ENCODE measurements at regions not wholly inside any gene's neighbourhood (a gene's known extent, or its start where the extent isn't known, plus 50 kb on each side); places are given as distances from the start of the nearest gene placed in this dataset.
"Not testable (repeated sequence)": the region's sequence is repeated elsewhere in the genome, so short reads cannot be mapped to it uniquely, and the experiment has no call there.

- in situ Hi-C loops (cut with HindIII; ENCODE audit: low sequenced_read_pairs) = no loop called here
These were observed 394.8 kb downstream of the KCNJ2 start for GRCh38 chr17:70564006-70564620.

- in situ Hi-C loops (cut with HindIII; ENCODE audit: low sequenced_read_pairs) = no loop called here
These were observed 399.8 kb downstream of the KCNJ2 start for GRCh38 chr17:70569128-70569527.

GRCh38 chr17:70577456-70577855, 408.1 kb downstream of the KCNJ2 start:
- in situ Hi-C loops (cut with HindIII; ENCODE audit: low sequenced_read_pairs) = no loop called here

- in situ Hi-C loops (cut with HindIII; ENCODE audit: low sequenced_read_pairs) = no loop called here
These were observed 412.1 kb downstream of the KCNJ2 start for GRCh38 chr17:70581459-70581858.

GRCh38 chr17:70582777-70583176, 413.4 kb downstream of the KCNJ2 start:
- in situ Hi-C loops (cut with HindIII; ENCODE audit: low sequenced_read_pairs) = no loop called here

GRCh38 chr17:70584255-70584654, 414.9 kb downstream of the KCNJ2 start:
- in situ Hi-C loops (cut with HindIII; ENCODE audit: low sequenced_read_pairs) = no loop called here

GRCh38 chr17:70588003-70588402, 418.7 kb downstream of the KCNJ2 start:
- in situ Hi-C loops (cut with HindIII; ENCODE audit: low sequenced_read_pairs) = no loop called here

- in situ Hi-C loops (cut with HindIII; ENCODE audit: low sequenced_read_pairs) = no loop called here
These were observed 428.4 kb downstream of the KCNJ2 start for GRCh38 chr17:70597774-70598173.

- in situ Hi-C loops (cut with HindIII; ENCODE audit: low sequenced_read_pairs) = no loop called here
These were observed 429.9 kb downstream of the KCNJ2 start for GRCh38 chr17:70599198-70599597.

GRCh38 chr17:70599945-70600344, 430.6 kb downstream of the KCNJ2 start:
- in situ Hi-C loops (cut with HindIII; ENCODE audit: low sequenced_read_pairs) = not testable (repeated sequence)

GRCh38 chr17:70603226-70603625, 433.9 kb downstream of the KCNJ2 start:
- in situ Hi-C loops (cut with HindIII; ENCODE audit: low sequenced_read_pairs) = no loop called here

GRCh38 chr17:70604854-70605253, 435.5 kb downstream of the KCNJ2 start:
- in situ Hi-C loops (cut with HindIII; ENCODE audit: low sequenced_read_pairs) = no loop called here

- in situ Hi-C loops (cut with HindIII; ENCODE audit: low sequenced_read_pairs) = no loop called here
These were observed 436.8 kb downstream of the KCNJ2 start for GRCh38 chr17:70606086-70606485.

- in situ Hi-C loops (cut with HindIII; ENCODE audit: low sequenced_read_pairs) = no loop called here
These were observed 438.9 kb downstream of the KCNJ2 start for GRCh38 chr17:70608193-70608592.

- in situ Hi-C loops (cut with HindIII; ENCODE audit: low sequenced_read_pairs) = no loop called here
These were observed 439.6 kb downstream of the KCNJ2 start for GRCh38 chr17:70608957-70609356.

- in situ Hi-C loops (cut with HindIII; ENCODE audit: low sequenced_read_pairs) = no loop called here
These were observed 440.2 kb downstream of the KCNJ2 start for GRCh38 chr17:70609566-70609965.

GRCh38 chr17:70610161-70610560, 440.8 kb downstream of the KCNJ2 start:
- in situ Hi-C loops (cut with HindIII; ENCODE audit: low sequenced_read_pairs) = no loop called here

- in situ Hi-C loops (cut with HindIII; ENCODE audit: low sequenced_read_pairs) = no loop called here
These were observed 444.3 kb downstream of the KCNJ2 start for GRCh38 chr17:70613681-70614080.

- in situ Hi-C loops (cut with HindIII; ENCODE audit: low sequenced_read_pairs) = no loop called here
These were observed 446.5 kb downstream of the KCNJ2 start for GRCh38 chr17:70615831-70616230.

- in situ Hi-C loops (cut with HindIII; ENCODE audit: low sequenced_read_pairs) = no loop called here
These were observed 449.3 kb downstream of the KCNJ2 start for GRCh38 chr17:70618641-70619040.

- in situ Hi-C loops (cut with HindIII; ENCODE audit: low sequenced_read_pairs) = no loop called here
These were observed 452.2 kb downstream of the KCNJ2 start for GRCh38 chr17:70621566-70621965.

- in situ Hi-C loops (cut with HindIII; ENCODE audit: low sequenced_read_pairs) = no loop called here
These were observed 453.3 kb downstream of the KCNJ2 start for GRCh38 chr17:70622368-70623260.

Measured in DLD1 (cell line).